GM10266 (cell line): ENCODE measurements at regions not wholly inside any gene's neighbourhood (a gene's known extent, or its start where the extent isn't known, plus 50 kb on each side); places are given as distances from the start of the nearest gene placed in this dataset.

ENCODE experiments used
- DNase-seq: peaks from one replicate; pipeline ENCODE4 v3.0.0; 2012; ENCODE audit errors: extremely low spot score
- CTCF ChIP-seq: IDR thresholded peaks from 2 replicates; pipeline ENCODE4 v1.5.1; 2012; ENCODE audit warnings: mild to moderate bottlenecking, low read depth; ENCODE audit not compliant: control insufficient read depth, insufficient read depth; ENCODE audit errors: missing control alignments

GRCh38 chr1:188128761-188129160, 1300.0 kb downstream of the PLA2G4A start:
- DNase-seq, result no peak
- no peak for TF ChIP-seq CTCF

GRCh38 chr1:188129856-188130838, 1301.4 kb downstream of the PLA2G4A start:
- DNase-seq, result no peak
- no peak for TF ChIP-seq CTCF

GRCh38 chr1:188137221-188137620, 1308.5 kb downstream of the PLA2G4A start:
- DNase-seq, result no peak
- no peak for TF ChIP-seq CTCF

- no peak for TF ChIP-seq CTCF
- DNase-seq, result no peak
Measured at GRCh38 chr1:188140958-188141357, 1312.2 kb downstream of the PLA2G4A start.

GRCh38 chr1:188154196-188154595, 1325.4 kb downstream of the PLA2G4A start:
- TF ChIP-seq CTCF, result no peak
- DNase-seq, result no peak

GRCh38 chr1:188154761-188155160, 1326.0 kb downstream of the PLA2G4A start:
- TF ChIP-seq CTCF, result no peak
- no peak for DNase-seq

GRCh38 chr1:188155261-188155660, 1326.5 kb downstream of the PLA2G4A start:
- DNase-seq, result no peak
- no peak for TF ChIP-seq CTCF
